NCI-H128 (cell line): ENCODE measurements at regions not wholly inside any gene's neighbourhood (a gene's known extent, or its start where the extent isn't known, plus 50 kb on each side); places are given as distances from the start of the nearest gene placed in this dataset.

Experiments used
- DNase-seq: peaks from one replicate; lab custom pipeline; 2025; ENCODE audit not compliant: unreplicated experiment; lab: John Stamatoyannopoulos, UW

DNA sequence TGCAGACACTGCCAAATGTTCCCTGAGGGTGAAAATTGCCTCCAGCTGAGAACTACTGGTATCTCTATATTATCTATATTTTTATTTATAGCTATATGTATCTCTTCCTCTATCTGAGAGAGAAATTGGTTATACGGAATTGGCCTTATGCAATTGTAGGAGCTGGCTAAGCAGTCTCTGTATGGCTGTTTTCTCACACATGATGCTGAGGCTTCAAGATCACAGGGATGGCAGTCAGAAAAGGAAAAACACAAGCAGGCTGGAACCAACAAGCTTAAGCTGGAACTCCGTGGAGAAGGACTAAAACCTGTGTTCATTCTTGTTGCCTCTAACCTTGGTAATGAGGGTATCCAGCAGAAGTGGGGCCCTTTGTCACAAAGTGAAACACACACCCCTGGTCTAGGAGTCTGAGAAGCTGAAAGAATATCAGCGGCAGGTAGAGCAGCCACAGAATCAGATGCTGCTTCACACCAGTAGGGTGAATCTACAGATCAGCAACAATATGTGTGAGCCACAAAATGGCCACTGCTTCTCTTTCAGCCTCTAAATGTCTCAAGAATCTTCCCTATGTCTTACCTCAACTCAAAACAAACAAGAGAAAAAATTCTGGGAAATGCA lies 166.5 kb upstream of the PPP1R2C start:
- DNase-seq = no peak

DNA sequence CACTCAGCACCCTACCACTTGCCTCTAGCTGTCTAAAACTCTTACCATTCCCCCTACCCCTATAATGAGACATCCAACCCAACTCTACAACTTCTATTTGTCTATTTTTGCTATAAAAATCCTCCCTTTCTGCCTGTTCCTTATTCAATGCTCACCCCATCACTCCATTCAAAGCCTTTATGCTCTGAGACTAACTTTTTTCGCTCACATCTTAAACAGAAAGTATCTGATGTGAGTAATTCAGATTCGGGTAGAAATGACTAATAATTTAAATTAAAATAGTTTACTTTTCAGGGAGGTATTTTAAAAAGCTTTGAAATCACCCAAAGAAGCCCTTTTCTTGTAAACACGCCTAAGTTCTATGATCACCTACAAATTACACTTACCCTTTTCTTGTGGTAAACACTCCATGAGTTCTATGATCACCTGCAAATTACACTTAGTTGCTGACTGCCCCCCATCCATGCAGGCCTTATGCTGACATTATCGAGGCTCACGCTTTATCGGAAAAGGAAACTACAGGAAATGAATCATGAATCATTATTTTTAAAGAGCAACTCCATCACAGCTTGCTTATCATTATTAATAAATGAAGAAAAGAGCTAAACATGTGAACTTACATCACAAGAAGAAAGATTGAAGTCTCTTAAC lies 168.7 kb upstream of the PPP1R2C start:
- DNase-seq = no peak

DNA sequence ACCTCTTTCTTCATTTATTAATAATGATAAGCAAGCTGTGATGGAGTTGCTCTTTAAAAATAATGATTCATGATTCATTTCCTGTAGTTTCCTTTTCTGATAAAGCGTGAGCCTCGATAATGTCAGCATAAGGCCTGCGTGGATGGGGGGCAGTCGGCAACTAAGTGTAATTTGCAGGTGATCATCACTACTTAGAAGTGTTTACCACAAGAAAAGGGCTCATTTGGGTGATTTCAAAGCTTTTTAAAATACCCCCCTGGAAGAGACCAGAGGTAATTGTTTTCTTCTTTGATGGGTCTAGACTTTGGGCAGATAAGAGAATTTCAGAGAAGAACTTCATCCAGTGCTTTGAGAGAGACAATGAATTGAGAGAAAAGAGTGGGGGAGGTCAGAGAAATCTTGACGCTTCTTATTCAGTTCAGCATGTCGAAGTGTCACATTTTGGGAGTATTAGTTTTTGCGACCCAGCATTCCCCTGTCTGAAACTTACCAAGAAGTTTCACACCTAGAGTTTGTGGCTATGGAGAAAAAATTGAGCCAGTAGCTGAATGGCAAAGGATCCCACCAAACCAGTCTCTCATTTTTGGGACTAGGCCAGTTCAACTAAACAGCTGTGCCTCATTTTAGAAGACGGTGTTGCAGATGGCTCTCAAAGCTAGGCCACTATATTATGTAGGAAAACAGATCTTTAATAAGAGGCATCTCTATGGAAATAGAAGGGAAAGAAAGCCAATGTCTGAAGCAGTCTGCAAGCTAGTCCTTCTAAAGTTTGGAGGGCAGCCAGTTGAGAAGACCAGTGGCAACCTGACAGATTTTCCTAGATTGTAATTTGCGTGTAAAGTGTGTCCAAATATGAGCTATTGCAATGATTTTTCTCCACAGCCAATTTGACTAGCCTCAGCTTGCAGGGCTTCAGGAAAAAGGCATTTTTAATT lies 171.0 kb upstream of the PPP1R2C start:
- DNase-seq = no peak

DNA sequence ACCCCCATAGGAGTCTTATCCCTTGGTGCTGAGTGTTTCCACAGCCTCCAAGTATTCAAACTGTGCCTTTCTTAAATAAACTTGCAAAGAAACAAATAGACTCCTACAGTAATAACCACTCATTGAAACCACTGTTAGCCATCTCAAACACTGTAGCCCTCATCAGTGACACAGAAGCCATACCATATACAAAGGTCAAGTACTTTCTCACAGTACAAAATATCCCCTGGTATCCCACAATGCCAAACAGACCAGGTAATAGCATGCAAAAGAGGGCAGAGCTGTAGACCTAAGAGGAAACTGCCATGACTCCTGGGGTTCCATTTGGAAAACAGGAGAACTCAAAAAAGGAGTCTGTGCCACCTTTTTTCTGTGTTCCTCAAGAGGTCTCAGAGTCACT lies 173.8 kb upstream of the PPP1R2C start:
- no peak for DNase-seq

GRCh38 chrX:42952621-42953020 lies 174.7 kb upstream of the PPP1R2C start:
- DNase-seq = no peak

GRCh38 chrX:42954880-42955279 lies 176.9 kb upstream of the PPP1R2C start:
- no peak for DNase-seq

- DNase-seq = no peak
Observed at GRCh38 chrX:42955349-42955748, 177.4 kb upstream of the PPP1R2C start.

DNA sequence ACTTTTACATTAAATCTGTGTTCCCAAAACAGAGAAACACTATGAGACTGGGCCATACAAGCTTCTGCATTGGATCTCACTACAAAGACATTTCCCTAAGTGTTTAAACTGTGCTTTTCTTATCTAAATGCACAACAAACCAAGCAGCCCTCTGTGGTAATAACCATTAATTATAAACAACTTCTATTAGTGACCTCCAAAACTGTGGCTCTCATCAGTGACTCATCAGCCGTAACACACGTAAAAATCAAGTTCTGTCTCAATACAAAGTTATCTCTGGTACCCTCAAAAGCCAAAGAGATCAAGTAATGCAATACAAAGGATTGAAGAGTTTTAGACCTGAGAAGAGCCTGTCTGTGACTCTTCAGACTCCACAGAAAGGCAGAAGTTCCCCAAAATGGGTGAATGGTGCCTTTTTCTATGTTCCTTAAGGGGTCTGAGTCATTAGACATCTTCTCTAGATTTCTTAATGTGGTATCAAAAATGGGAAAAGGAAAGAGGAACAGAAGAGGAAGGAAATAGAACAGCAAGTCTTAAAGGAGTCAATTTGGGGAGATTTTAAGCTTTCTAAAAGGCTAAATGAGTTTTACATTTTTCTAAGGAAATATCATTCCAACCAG lies 189.8 kb upstream of the PPP1R2C start:
- no peak for DNase-seq

DNA sequence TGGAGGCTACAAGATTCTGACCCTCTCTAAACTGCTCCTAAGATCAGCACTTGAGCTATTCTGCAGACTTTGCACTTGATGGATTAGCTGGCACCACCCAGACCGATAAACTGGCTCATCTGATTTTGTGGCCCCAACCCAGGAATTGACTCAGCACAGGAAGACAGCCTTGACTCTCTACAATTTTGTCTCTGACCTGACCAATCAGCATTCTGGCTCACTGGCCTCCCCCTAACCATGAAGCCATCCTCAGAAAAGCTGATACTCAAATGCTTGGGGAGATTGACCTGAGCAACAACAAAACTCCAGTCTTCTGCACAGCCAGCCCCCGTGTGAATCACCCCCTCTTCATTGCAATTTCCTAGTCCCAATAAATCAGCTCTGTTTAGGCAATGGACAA lies 195.4 kb upstream of the PPP1R2C start:
- no peak for DNase-seq

DNA sequence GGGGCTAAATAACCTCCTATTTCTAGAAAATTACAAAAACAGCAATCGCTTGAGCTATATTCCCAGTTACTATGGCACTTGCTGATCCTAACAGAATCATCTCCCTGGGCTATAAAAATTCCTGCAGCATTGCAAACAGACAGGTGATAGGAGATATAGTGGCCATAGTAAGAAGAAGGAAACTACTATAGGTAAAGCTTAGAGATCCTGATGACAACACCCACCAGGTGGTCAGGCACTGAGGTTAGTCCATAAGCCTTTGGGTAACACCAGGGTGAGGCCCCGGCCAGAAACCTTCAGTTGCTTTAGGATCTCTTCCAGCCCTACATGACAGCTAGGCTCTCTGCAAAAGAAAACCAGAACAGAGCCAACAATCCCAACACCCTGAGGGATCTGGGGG lies 197.9 kb upstream of the PPP1R2C start:
- no peak for DNase-seq

- DNase-seq = no peak
Observed at GRCh38 chrX:42976746-42977366, 198.9 kb upstream of the PPP1R2C start.

DNA sequence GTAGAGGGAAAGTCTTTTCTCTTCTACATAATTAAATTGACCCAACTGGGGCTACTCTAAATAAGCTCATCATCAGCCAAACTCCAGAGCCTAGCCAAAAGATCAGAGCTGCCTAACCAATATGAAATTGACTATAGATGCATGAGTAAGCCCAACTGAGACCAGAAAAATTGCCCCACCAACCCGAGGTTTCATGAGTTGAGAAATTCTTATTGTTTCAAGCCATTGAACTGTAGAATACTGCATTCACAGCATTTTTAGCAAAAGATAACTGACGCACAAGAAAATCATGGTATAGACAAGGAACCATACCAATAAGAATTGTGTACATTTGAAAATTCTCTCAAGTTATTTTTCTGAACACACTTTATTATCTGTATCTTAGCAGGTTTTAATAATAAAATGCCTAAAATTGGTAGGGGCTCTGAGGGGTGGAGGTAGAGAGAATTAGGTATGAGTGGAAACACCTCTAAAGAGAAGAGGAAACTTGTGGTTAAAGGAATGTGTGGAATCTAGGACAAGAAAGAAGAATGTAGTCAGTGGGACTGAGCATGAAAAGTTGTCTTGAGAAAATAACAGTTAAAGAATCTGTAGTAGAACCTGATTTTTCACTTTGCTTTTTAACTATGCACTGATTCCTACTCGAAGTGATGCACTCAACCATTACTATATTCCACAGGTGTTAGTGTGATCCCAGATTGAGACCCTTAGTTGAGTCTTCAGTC lies 200.9 kb upstream of the PPP1R2C start:
- no peak for DNase-seq

DNA sequence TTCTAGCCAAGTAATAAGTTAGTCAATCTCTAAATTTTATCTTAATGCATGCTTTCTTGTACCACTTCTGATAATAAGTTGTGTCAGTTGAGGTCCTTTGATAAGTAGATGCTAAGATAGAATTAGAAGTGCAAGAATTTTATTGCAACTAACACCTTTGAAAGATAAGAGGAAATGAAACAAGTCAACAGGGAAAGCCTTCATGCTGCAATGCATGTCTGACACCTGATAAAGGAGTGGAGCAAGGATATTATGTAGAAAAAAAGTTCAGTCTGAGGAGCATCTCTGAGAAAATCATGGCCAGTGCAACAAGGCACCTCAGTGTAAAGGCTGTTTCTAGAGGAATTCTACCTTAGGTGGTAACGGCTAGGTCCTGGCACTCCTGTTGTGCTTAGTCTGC lies 210.7 kb upstream of the PPP1R2C start:
- no peak for DNase-seq

DNA sequence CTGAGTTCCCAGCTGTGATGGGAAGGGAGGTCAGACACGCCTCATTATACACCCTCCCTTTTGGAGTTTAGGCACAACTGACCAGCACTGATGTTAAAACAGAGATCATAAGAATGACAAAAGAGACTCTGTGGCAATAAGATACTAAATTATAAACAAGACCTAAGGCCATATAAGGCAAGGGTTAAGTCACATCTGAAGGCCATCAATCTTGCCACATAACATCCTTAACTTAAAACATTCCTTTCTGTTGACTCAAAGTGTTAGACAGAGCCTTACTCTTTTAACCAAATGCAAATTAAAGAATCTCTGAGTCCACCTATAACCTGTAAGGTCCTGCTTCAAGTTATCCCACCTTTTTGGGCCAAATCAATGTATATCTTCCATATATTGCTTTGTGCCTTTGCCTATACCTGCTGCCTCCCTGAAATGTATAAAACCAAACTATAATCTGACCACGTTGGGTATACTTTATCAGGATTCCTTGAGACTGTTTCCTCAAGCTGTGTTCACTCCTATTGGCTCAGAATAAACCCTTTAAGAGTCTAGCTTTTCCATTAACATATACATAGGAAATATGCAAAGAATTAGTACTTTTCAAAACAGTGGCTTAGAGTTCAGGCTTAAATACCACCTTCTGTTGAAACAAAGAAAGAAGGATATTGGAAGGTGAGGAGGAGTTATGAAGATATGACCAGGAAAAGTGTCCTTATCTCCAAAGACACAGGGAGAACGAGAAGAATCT lies 214.4 kb upstream of the PPP1R2C start:
- no peak for DNase-seq

- no peak for DNase-seq
Observed at GRCh38 chrX:42996861-42997260, 218.9 kb upstream of the PPP1R2C start.

- no peak for DNase-seq
Observed at GRCh38 chrX:43000121-43000520, 222.2 kb upstream of the PPP1R2C start.

GRCh38 chrX:43002526-43003203 lies 224.7 kb upstream of the PPP1R2C start:
- no peak for DNase-seq

DNA sequence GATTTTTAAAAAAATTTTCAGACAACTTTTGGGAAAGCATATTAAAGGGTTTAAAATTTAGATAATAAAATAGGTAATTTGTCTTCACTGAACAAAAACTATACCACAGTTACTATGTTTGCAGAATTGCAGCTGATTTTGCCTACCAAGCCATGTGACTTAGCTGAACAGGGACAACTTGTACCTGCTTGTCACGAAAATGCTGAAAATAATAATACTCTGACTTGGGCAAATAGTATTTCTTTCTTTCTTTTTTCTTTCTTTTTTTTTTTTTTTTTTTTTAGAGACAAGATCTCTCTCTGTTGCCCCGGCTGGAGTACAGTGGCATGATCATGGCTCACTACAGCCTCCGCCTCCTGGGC lies 225.2 kb upstream of the PPP1R2C start:
- DNase-seq = no peak

DNA sequence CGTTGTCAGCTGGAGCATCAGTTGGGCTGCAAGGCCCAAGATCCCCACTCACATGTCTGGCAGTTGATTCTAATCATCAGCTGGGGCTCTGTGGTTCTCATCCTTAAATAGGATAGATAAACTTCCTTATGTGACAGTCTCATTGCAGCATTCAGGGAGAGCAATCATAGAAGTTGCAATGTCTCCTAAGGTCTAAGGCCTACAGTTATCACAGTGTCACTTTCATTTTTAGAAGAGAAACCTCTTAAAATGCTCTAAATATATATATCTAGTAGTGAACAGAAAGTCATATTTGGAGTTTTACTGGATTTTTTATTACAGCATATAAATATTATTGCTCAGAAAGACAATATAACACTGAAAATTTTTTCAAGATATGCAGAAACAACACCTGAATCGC lies 226.0 kb upstream of the PPP1R2C start:
- no peak for DNase-seq
